Neural cell (in vitro differentiated cells): ENCODE measurements at regions not wholly inside any gene's neighbourhood (a gene's known extent, or its start where the extent isn't known, plus 50 kb on each side); places are given as distances from the start of the nearest gene placed in this dataset.

ENCODE experiments used
- H2AFZ ChIP-seq: fragments of 200-600, 300-800 bp; sonication (generic), shearing (Covaris generic); 2 replicates; pipeline ENCODE4 v1.6.0; 2014; ENCODE audit warnings: low read depth, mild to moderate bottlenecking, antibody characterized with exemption, low read length, moderate library complexity
- H3F3A ChIP-seq: fragments of 200-600 bp; shearing (Covaris generic); 2 replicates; pipeline ENCODE4 v1.6.1; 2016; ENCODE audit warnings: mild to moderate bottlenecking, moderate library complexity, mixed read lengths, antibody characterized with exemption, low read length; ENCODE audit not compliant: insufficient read depth, poor library complexity, severe bottlenecking
- H3K27ac ChIP-seq: fragments of 200-600, 300-800 bp; sonication (generic), shearing (Covaris generic); 2 replicates; pipeline ENCODE4 v1.5.1; 2014; ENCODE audit warnings: mild to moderate bottlenecking, low read length, moderate library complexity
- H3K27me3 ChIP-seq: fragments of 300-800, 200-600 bp; sonication (generic), shearing (Covaris generic); 2 replicates; pipeline ENCODE4 v1.6.0; 2014; ENCODE audit warnings: mild to moderate bottlenecking, low read depth, low read length, moderate library complexity; ENCODE audit not compliant: insufficient read depth
- H3K36me3 ChIP-seq: fragments of 300-800, 200-600 bp; sonication (generic), shearing (Covaris generic); 2 replicates; pipeline ENCODE4 v1.5.1; 2014; ENCODE audit warnings: mild to moderate bottlenecking, antibody characterized with exemption, low read length, moderate library complexity; ENCODE audit not compliant: insufficient read depth
- H3K4me2 ChIP-seq: fragments of 300-800, 200-600 bp; sonication (generic), shearing (Covaris generic); 2 replicates; pipeline ENCODE4 v1.6.0; 2014; ENCODE audit warnings: mild to moderate bottlenecking, low read length
- H3K4me3 ChIP-seq: fragments of 300-800, 200-600 bp; sonication (generic), shearing (Covaris generic); 2 replicates; pipeline ENCODE4 v1.5.1; 2014; ENCODE audit warnings: mild to moderate bottlenecking, low read length, moderate library complexity
- H3K79me2 ChIP-seq: fragments of 200-600 bp; shearing (Covaris generic); replicated peaks from 2 replicates; pipeline ENCODE4 v1.6.0; 2014; ENCODE audit warnings: mild to moderate bottlenecking, low read length, moderate library complexity; ENCODE audit not compliant: insufficient read depth
- H3K9ac ChIP-seq: fragments of 300-800, 200-600 bp; sonication (generic), shearing (Covaris generic); 2 replicates; pipeline ENCODE4 v1.6.1; 2016; ENCODE audit warnings: mild to moderate bottlenecking, low read length, mixed read lengths
- H3K9me2 ChIP-seq: fragments of 200-600 bp; shearing (Covaris generic); 2 replicates; pipeline ENCODE4 v1.6.1; 2016; ENCODE audit warnings: mild to moderate bottlenecking, low read length, mixed read lengths; ENCODE audit not compliant: insufficient read depth
- H3K9me3 ChIP-seq: fragments of 200-600, 300-800 bp; sonication (generic), shearing (Covaris generic); 2 replicates; pipeline ENCODE4 v1.6.1; 2016; ENCODE audit warnings: mild to moderate bottlenecking, mixed run types, low read length, moderate library complexity, mixed read lengths
- H4K20me1 ChIP-seq: fragments of 200-600 bp; shearing (Covaris generic); 2 replicates; pipeline ENCODE4 v1.6.1; 2016; ENCODE audit warnings: mild to moderate bottlenecking, mixed run types; ENCODE audit not compliant: insufficient read depth
- CTCF ChIP-seq: fragments of 450-650 bp; IDR thresholded peaks from 2 replicates; pipeline ENCODE4 v1.5.1; 2014; ENCODE audit warnings: antibody characterized with exemption, mild to moderate bottlenecking, moderate library complexity; ENCODE audit not compliant: poor library complexity, severe bottlenecking
- EP300 ChIP-seq: fragments of 450-650 bp; conservative IDR thresholded peaks from 2 replicates; pipeline ENCODE4 v1.6.1; 2014; ENCODE audit warnings: antibody characterized with exemption, mild to moderate bottlenecking, moderate library complexity; ENCODE audit not compliant: poor library complexity, severe bottlenecking
- EZH2 ChIP-seq: fragments of 200-600, 300-800 bp; shearing (Covaris generic), sonication (generic); IDR thresholded peaks from 2 replicates; pipeline ENCODE4 v1.6.1; 2014; ENCODE audit warnings: antibody characterized with exemption, low read length, borderline replicate concordance, mild to moderate bottlenecking; ENCODE audit not compliant: insufficient read depth, poor library complexity, severe bottlenecking
- MXI1 ChIP-seq: fragments of 450-650 bp; conservative IDR thresholded peaks from 2 replicates; pipeline ENCODE4 v1.6.1; 2014; ENCODE audit warnings: antibody characterized with exemption, mild to moderate bottlenecking; ENCODE audit not compliant: poor library complexity, severe bottlenecking
- POLR2AphosphoS5 ChIP-seq: IDR thresholded peaks from 2 replicates; pipeline ENCODE4 v1.6.1; 2012
- RAD21 ChIP-seq: fragments of 450-650 bp; conservative IDR thresholded peaks from 2 replicates; pipeline ENCODE4 v1.6.1; 2014; ENCODE audit warnings: antibody characterized with exemption, mild to moderate bottlenecking, moderate library complexity
- REST ChIP-seq: IDR thresholded peaks from 2 replicates; pipeline ENCODE4 v1.6.1; 2012; ENCODE audit warnings: borderline replicate concordance
- SMC3 ChIP-seq: fragments of 450-650 bp; conservative IDR thresholded peaks from 2 replicates; pipeline ENCODE4 v1.6.1; 2014; ENCODE audit warnings: antibody characterized with exemption, mild to moderate bottlenecking, moderate library complexity; ENCODE audit not compliant: poor library complexity
- TAF1 ChIP-seq: IDR thresholded peaks from 2 replicates; pipeline ENCODE4 v1.6.1; 2012; ENCODE audit warnings: low read depth

GRCh38 chr4:128501239-128501638 is 213.6 kb upstream of the PGRMC2 start:
- H3K4me2 ChIP-seq, result no peak overlapping the region
- no peak for TF ChIP-seq SMC3
- TF ChIP-seq TAF1, result no peak
- no peak for TF ChIP-seq REST
- no peak for TF ChIP-seq POLR2AphosphoS5
- no peak for TF ChIP-seq EZH2
- TF ChIP-seq RAD21, result no peak
- TF ChIP-seq CTCF, result no peak
- no peak for TF ChIP-seq MXI1
- no peak for TF ChIP-seq EP300
- H3K9ac ChIP-seq, result no peak overlapping the region
- no peaks in the 10 kb centered on the region for H3F3A ChIP-seq
- H3K4me3 ChIP-seq, result no peak overlapping the region
- H2AFZ ChIP-seq, result no peak overlapping the region
- no peaks in the 10 kb centered on the region for H3K9me3 ChIP-seq
- H3K36me3 ChIP-seq, result no peaks in the 10 kb centered on the region
- H3K27ac ChIP-seq, result no peak overlapping the region
- no peaks in the 10 kb centered on the region for H3K27me3 ChIP-seq
- no peaks in the 10 kb centered on the region for H4K20me1 ChIP-seq
- no peaks in the 10 kb centered on the region for H3K9me2 ChIP-seq
- H3K79me2 ChIP-seq, result no peaks in the 10 kb centered on the region

DNA sequence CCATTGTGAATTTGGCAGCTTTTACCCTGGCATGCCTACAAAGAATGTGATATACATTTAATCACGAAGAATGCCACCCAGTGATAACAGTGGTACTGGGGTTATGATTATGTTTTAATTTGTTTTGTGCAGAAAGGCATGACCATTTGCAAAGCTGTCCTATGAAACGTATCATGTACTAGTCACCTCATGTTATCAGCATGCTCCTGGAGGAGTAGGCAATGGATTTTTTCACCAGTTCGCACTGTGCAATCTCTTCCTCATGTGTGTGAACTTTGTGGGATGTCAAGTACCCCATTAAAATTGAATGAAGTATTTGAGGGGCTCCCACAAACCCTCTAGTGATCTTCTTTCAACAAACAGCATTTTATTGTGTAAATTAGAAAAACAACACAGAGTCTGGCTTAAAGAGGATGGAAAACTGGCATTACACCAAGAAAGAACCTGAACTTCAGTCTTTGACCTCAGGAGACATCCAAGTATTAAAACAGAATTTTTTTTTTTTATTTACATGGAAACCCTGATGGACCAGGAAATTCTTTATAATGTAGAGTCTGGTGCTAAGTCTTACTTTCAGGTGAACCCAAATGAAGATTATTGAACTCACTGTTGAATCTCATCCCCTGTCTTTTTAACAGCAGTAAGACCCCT is 200.6 kb upstream of the PGRMC2 start:
- Histone ChIP-seq H3K27ac (no peak overlapping the region), H3K9ac (no peak overlapping the region), H3K36me3 (no peaks in the 10 kb centered on the region), H3K27me3 (no peaks in the 10 kb centered on the region), H3K9me2 (no peaks in the 10 kb centered on the region), H3F3A (no peaks in the 10 kb centered on the region), H3K4me2 (no peak overlapping the region), H3K9me3 (no peaks in the 10 kb centered on the region), H2AFZ (no peak overlapping the region), H3K4me3 (no peak overlapping the region), H3K79me2 (no peaks in the 10 kb centered on the region), H4K20me1 (no peaks in the 10 kb centered on the region)
- no peak for TF ChIP-seq RAD21
- no peak for TF ChIP-seq REST
- TF ChIP-seq SMC3, result no peak
- TF ChIP-seq EP300, result no peak
- TF ChIP-seq POLR2AphosphoS5, result no peak
